HepG2 (cell line): ENCODE measurements at regions not wholly inside any gene's neighbourhood (a gene's known extent, or its start where the extent isn't known, plus 50 kb on each side); places are given as distances from the start of the nearest gene placed in this dataset.

Source experiments
- ATAC-seq: fragments of 200-7000 bp; cut with Tn5 transposase; 3 replicates; pipeline ENCODE4 v1.9.1; 2020; ENCODE audit warnings: mild to moderate bottlenecking, moderate library complexity
- BruUV-seq: library from RNA; stranded (reverse); fragments of 400-500 nt; replicated peaks from 2 replicates; lab custom pipeline; 2021; lab: Mats Ljungman, UMichigan
- CTCF ChIA-PET: fragments of 300-600 bp; formaldehyde crosslinking; extraction: SDS; loops from one replicate; lab custom pipeline; 2021; ENCODE audit warnings: low total read pairs, inconsistent platforms, low intra/inter-chr PET ratio; lab: Yijun Ruan, JAX
- POLR2A ChIA-PET: fragments of 350-600 bp; sonication (Branson Sonifier 250); formaldehyde crosslinking; loops from one replicate; lab custom pipeline; 2020; ENCODE audit warnings: antibody characterized with exemption, inconsistent platforms; lab: Yijun Ruan, JAX
- DNase-seq: peaks from one replicate; pipeline ENCODE4 v3.0.0-alpha.2; 2015; ENCODE audit warnings: low spot score
- FAIRE-seq: peaks from 3 replicates; lab custom pipeline; 2011; peaks lifted over from hg19 to GRCh38; lab: Jason Lieb, UNC
- H2AFZ ChIP-seq: one replicate; pipeline ENCODE4 v1.6.1; 2011; ENCODE audit warnings: low read length, inconsistent platforms
- H3K27ac ChIP-seq: fragments of 300-600 bp; 3 replicates; pipeline ENCODE4 v1.8.0; 2011; ENCODE audit warnings: mixed run types, mild to moderate bottlenecking, mixed read lengths, low read length, inconsistent platforms; ENCODE audit not compliant: insufficient read depth; ENCODE audit errors: extremely low read length
- H3K27me3 ChIP-seq, 2 experiments: fragments of 200-600 bp in 1 of 2; 2 replicates in 1 of 2; 3 replicates in 1 of 2; pipeline versions ENCODE4 v1.6.0 to v1.8.0; 2011; ENCODE audit warnings: low read length in 2 of 2, mild to moderate bottlenecking in 2 of 2, moderate library complexity in 2 of 2, inconsistent platforms in 1 of 2; ENCODE audit not compliant: insufficient read depth in 2 of 2, control insufficient read depth in 1 of 2
- H3K36me3 ChIP-seq, 2 experiments: fragments of 200-600 bp in 1 of 2; replicated peaks in 1 of 2; 2 replicates in 1 of 2; 3 replicates in 1 of 2; pipeline versions ENCODE4 v1.5.1 to v1.8.0; 2011; ENCODE audit warnings: low read length in 2 of 2, inconsistent platforms in 1 of 2; ENCODE audit not compliant: insufficient read depth in 2 of 2, control insufficient read depth in 1 of 2
- H3K4me1 ChIP-seq: 2 replicates; pipeline ENCODE4 v1.5.1; 2012; ENCODE audit warnings: low read length, inconsistent platforms; ENCODE audit not compliant: insufficient read depth
- H3K4me2 ChIP-seq: 2 replicates; pipeline ENCODE4 v1.6.0; 2011; ENCODE audit warnings: low read depth, low read length, inconsistent platforms
- H3K4me3 ChIP-seq, 3 experiments: fragments of 200-600 bp in 1 of 3; sonication (generic), shearing (Covaris generic) in 1 of 3; replicated peaks in 1 of 3; 2 replicates each; pipeline ENCODE4 v1.5.1; 2011 to 2016; ENCODE audit warnings: low read length in 3 of 3, inconsistent platforms in 2 of 3, low read depth in 2 of 3, mild to moderate bottlenecking in 2 of 3, control low read depth in 1 of 3, mixed read lengths in 1 of 3; ENCODE audit not compliant: insufficient read depth in 1 of 3
- H3K79me2 ChIP-seq: one replicate; pipeline ENCODE4 v1.6.1; 2011; ENCODE audit warnings: low read length, inconsistent platforms; ENCODE audit not compliant: insufficient read depth
- H3K9ac ChIP-seq: 2 replicates; pipeline ENCODE4 v1.6.0; 2011; ENCODE audit warnings: mild to moderate bottlenecking, low read depth, low read length, inconsistent platforms; ENCODE audit not compliant: insufficient read depth
- H3K9me3 ChIP-seq: 2 replicates; pipeline ENCODE4 v1.5.1; 2012; ENCODE audit warnings: mild to moderate bottlenecking, low read length
- H4K20me1 ChIP-seq: 2 replicates; pipeline ENCODE4 v1.6.0; 2011; ENCODE audit warnings: inconsistent platforms, mild to moderate bottlenecking, low read length, moderate library complexity; ENCODE audit not compliant: insufficient read depth
- CC2D1A ChIP-seq: sonication (generic); formaldehyde crosslinking; IDR thresholded peaks from 2 replicates; pipeline ENCODE4 v1.8.1; 2023; ENCODE audit warnings: mild to moderate bottlenecking, missing genetic modification reagents
- ELK4 ChIP-seq: sonication (generic); formaldehyde crosslinking; IDR thresholded peaks from 2 replicates; pipeline ENCODE4 v1.9.0; 2021; ENCODE audit warnings: missing genetic modification reagents, borderline replicate concordance
- ESRRA ChIP-seq: sonication (generic); formaldehyde crosslinking; IDR thresholded peaks from 2 replicates; pipeline ENCODE4 v1.5.1; 2020; ENCODE audit warnings: mild to moderate bottlenecking, low read depth, missing genetic modification reagents
- HNRNPL ChIP-seq: fragments of 200-400 bp; formaldehyde crosslinking; IDR thresholded peaks from 2 replicates; pipeline ENCODE4 v1.6.1; 2017; ENCODE audit warnings: mild to moderate bottlenecking, low read depth, low read length
- KDM6A ChIP-seq: IDR thresholded peaks from 2 replicates; pipeline ENCODE4 v1.6.1; 2016; ENCODE audit warnings: low read depth
- KMT2A ChIP-seq: sonication (generic); formaldehyde crosslinking; IDR thresholded peaks from 2 replicates; pipeline ENCODE4 v1.4.0; 2020; ENCODE audit warnings: missing genetic modification reagents
- PHB2 ChIP-seq: fragments of 450-650 bp; IDR thresholded peaks from 2 replicates; pipeline ENCODE4 v1.6.1; 2018; ENCODE audit not compliant: partially characterized antibody
- RBM39 ChIP-seq: fragments of 200-400 bp; formaldehyde crosslinking; IDR thresholded peaks from one replicate; pipeline ENCODE4 v1.6.1; 2018; ENCODE audit warnings: antibody characterized with exemption, mild to moderate bottlenecking, low read depth, low read length; ENCODE audit not compliant: poor library complexity, severe bottlenecking
- SETDB1 ChIP-seq: sonication (generic); formaldehyde crosslinking; IDR thresholded peaks from 2 replicates; pipeline ENCODE4 v1.5.1; 2020; ENCODE audit warnings: missing genetic modification reagents, mild to moderate bottlenecking, borderline replicate concordance
- SMAD9 ChIP-seq: sonication (generic); formaldehyde crosslinking; IDR thresholded peaks from 2 replicates; pipeline ENCODE4 v1.5.1; 2020; ENCODE audit warnings: mild to moderate bottlenecking, missing genetic modification reagents
- ZMAT3 ChIP-seq: sonication (generic); formaldehyde crosslinking; conservative IDR thresholded peaks from 2 replicates; pipeline ENCODE4 v1.7.0; 2021; ENCODE audit warnings: missing genetic modification reagents
- ZNF20 ChIP-seq: sonication (generic); formaldehyde crosslinking; IDR thresholded peaks from 2 replicates; pipeline ENCODE4 v1.4.0; 2020; ENCODE audit warnings: mild to moderate bottlenecking, moderate library complexity, missing genetic modification reagents
- ZNF33B ChIP-seq: sonication (generic); formaldehyde crosslinking; IDR thresholded peaks from 2 replicates; pipeline ENCODE4 v1.5.1; 2020; ENCODE audit warnings: mild to moderate bottlenecking, missing genetic modification reagents
- ZNF878 ChIP-seq: sonication (generic); formaldehyde crosslinking; IDR thresholded peaks from 2 replicates; pipeline ENCODE4 v1.8.1; 2023; ENCODE audit warnings: mild to moderate bottlenecking, missing genetic modification reagents, moderate library complexity
- WGBS: methylation state at CpG from one replicate; pipeline ENCODE4 v1.1.6; 2017; ENCODE audit warnings: low lambda C conversion rate; 5-methylcytosine and 5-hydroxymethylcytosine counted together
- in situ Hi-C: cut with HindIII; loops from 2 replicates; pipeline ENCODE4 v1.10.0; 2017; ENCODE audit warnings: low pct_unique_long_range_greater_than_20kb; ENCODE audit not compliant: extremely low pct_ligation_motif_present
- intact Hi-C: fragments of 100-400 bp; cut with micrococcal nuclease; formaldehyde crosslinking; loops from one replicate; pipeline ENCODE4 v1.10.0; 2022; ENCODE audit not compliant: unreplicated experiment
- TF ChIP-seq, protein P1 (sequence below): sonication (generic); formaldehyde crosslinking; IDR thresholded peaks from 2 replicates; pipeline ENCODE4 v1.4.0; 2020; ENCODE audit warnings: missing genetic modification reagents

- no peak overlapping the region for H2AFZ ChIP-seq
- intact Hi-C loops = no loop called here
- WGBS = 29% methylated on average over 14 of the region's 14 CpGs
- no peak overlapping the region for H3K9ac ChIP-seq
- H3K4me3 ChIP-seq = no peak overlapping the region
- no peak overlapping the region for H3K27ac ChIP-seq
- no peaks in the 10 kb centered on the region for H3K79me2 ChIP-seq
- ChIA-PET CTCF (no interaction called here), POLR2A (interaction anchor here (1.4 kb wide), 1 partner anchor 66 kb away, joined by 3 read pairs; the partner anchor contains the start of gene GADD45A)
- no peak for ATAC-seq
- FAIRE-seq = no peak
- no peak overlapping the region for H3K4me2 ChIP-seq
- no peaks in the 10 kb centered on the region; the same call in 1 of the 2 replicates for H3K4me1 ChIP-seq
- H3K36me3 ChIP-seq = no peaks in the 10 kb centered on the region
- no peaks in the 10 kb centered on the region for H3K9me3 ChIP-seq
- H3K27me3 ChIP-seq = no peaks in the 10 kb centered on the region
- no peak for TF ChIP-seq SMAD9 (CRISPR knock-in tag)
- TF ChIP-seq ELK4 = no peak
- TF ChIP-seq CC2D1A (CRISPR knock-in tag) = no peak
- no peak for TF ChIP-seq ZNF20 (CRISPR knock-in tag)
- no peak for TF ChIP-seq RBM39
- TF ChIP-seq SETDB1 = no peak
- TF ChIP-seq KMT2A (CRISPR knock-in tag) = no peak
- in situ Hi-C loops = no loop called here
- no peak for DNase-seq
- no peaks in the 10 kb centered on the region for H4K20me1 ChIP-seq
- no TSS peak for BruUV-seq
These were observed 66.5 kb upstream of the GADD45A start for GRCh38 chr1:67618285-67619018.

GRCh38 chr1:67619080-67619479, 65.9 kb upstream of the GADD45A start:
- ChIA-PET CTCF (no interaction called here), POLR2A (no interaction called here)
- intact Hi-C loops = no loop called here
- DNase-seq (no peak), FAIRE-seq (no peak), ATAC-seq (no peak)
- no peaks in the 10 kb centered on the region; the same call in 1 of the 2 replicates for H3K4me1 ChIP-seq
- H3K27me3 ChIP-seq = no peaks in the 10 kb centered on the region
- H3K36me3 ChIP-seq = no peaks in the 10 kb centered on the region
- H2AFZ ChIP-seq = no peak overlapping the region
- H3K27ac ChIP-seq = no peak overlapping the region
- BruUV-seq = no TSS peak
- H3K4me3 ChIP-seq = no peak overlapping the region
- no peaks in the 10 kb centered on the region for H3K9me3 ChIP-seq
- in situ Hi-C loops = no loop called here
- no peak overlapping the region for H3K9ac ChIP-seq
- H4K20me1 ChIP-seq = no peaks in the 10 kb centered on the region
- H3K4me2 ChIP-seq = no peak overlapping the region
- WGBS = 37% methylated on average over 2 of the region's 2 CpGs
- H3K79me2 ChIP-seq = no peaks in the 10 kb centered on the region
- no peak for TF ChIP-seq ZNF878 (CRISPR knock-in tag)
- no peak for TF ChIP-seq ZNF33B (CRISPR knock-in tag)
- no peak for TF ChIP-seq KDM6A (CRISPR knock-in tag)
- TF ChIP-seq, protein P1, sequence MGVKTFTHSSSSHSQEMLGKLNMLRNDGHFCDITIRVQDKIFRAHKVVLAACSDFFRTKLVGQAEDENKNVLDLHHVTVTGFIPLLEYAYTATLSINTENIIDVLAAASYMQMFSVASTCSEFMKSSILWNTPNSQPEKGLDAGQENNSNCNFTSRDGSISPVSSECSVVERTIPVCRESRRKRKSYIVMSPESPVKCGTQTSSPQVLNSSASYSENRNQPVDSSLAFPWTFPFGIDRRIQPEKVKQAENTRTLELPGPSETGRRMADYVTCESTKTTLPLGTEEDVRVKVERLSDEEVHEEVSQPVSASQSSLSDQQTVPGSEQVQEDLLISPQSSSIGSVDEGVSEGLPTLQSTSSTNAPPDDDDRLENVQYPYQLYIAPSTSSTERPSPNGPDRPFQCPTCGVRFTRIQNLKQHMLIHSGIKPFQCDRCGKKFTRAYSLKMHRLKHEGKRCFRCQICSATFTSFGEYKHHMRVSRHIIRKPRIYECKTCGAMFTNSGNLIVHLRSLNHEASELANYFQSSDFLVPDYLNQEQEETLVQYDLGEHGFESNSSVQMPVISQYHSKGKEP (CRISPR knock-in tag) = no peak
- no peak for TF ChIP-seq PHB2
- TF ChIP-seq ESRRA (CRISPR knock-in tag) = no peak
- TF ChIP-seq ZMAT3 = no peak
- TF ChIP-seq HNRNPL = no peak
